Fibroblast of gingiva (primary cell): ENCODE measurements at regions not wholly inside any gene's neighbourhood (a gene's known extent, or its start where the extent isn't known, plus 50 kb on each side); places are given as distances from the start of the nearest gene placed in this dataset.
A peak's percentile ranks its signal among the peaks of the same experiment; 100 is the strongest.
"Not testable (repeated sequence)": the region's sequence is repeated elsewhere in the genome, so short reads cannot be mapped to it uniquely, and the experiment has no call there.

Experiments used
- DNase-seq: peaks from one replicate; pipeline ENCODE4 v3.0.0-alpha.2; 2011; ENCODE audit warnings: low read depth

- DNase-seq: no peak
These were observed 107.5 kb upstream of the PELI1 start for GRCh38 chr2:64251497-64252250.

- not testable (repeated sequence) for DNase-seq
These were observed 108.2 kb upstream of the PELI1 start for GRCh38 chr2:64252251-64252978.

DNA sequence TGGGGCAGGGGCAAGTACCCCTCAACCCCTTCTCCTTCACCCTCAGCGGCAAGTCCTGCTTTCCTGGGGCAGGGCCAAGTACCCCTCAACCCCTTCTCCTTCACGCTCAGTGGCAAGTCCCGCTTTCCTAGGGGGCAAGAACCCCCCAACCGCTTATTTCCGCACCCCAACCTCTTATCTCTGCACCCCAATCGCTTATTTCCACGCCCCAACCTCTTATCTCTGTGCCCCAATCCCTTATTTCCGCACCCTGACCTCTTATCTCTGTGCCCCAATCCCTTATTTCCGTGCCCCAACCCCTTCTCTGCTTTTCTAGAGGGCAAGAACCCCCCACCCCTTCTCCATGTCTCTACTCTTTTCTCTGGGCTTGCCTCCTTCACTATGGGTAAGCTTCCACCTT is 109.2 kb upstream of the PELI1 start:
- not testable (repeated sequence) for DNase-seq

DNA sequence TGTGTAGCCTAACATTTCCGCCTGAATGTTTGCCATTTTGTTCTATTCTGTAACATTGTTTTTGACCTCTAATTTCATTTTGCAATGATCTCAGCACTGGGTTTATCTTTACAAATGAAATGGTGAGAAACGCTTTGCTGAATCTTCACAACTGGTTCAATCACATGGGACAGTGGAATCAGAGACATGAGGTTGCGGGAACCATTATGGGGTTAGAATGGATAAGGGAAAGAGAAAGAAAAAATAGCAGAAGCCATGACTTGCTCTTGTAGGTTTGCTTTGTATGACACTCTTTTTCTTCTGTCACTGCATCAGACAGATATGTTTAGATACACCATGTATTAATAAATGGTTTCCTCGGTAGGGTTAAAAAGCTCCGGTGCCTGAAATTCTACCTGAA is 114.3 kb upstream of the PELI1 start:
- DNase-seq: no peak

GRCh38 chr2:64259312-64259711 is 115.1 kb upstream of the PELI1 start:
- DNase-seq: peak; percentile 60

DNA sequence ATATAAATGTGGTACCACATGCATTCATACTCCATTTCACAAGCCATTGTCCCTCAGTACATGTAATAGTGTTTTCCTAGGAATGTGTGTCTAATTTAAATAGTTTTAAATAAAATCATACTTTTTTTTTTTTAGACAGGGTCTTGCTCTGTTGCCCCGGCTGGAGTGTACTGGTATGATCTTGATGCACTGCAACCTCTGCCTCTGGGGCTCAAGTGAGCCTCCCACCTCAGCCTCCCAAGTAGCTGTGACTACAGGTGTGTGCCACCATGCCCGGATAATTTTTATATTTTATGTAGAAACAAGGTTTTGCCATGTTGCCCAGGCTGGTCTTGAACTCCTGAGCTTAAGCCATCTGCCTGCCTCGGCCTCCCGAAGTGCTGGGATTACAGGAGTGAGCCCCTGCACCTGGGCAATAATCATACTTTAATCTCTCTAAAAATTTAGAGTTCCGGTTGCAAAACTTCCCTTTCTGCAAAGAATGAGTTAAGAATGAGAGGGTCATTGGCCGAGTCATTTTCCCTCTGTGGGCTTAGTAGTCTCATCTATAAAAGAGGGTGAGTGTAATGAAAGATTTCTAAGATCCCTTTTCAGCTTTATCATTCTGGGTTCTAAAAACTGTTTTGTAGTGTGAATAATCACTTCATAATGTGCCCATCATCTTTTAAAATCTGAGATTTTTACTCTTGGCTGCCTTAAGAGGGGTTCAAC is 116.0 kb upstream of the PELI1 start:
- DNase-seq: no peak

GRCh38 chr2:64260817-64261216 is 116.6 kb upstream of the PELI1 start:
- DNase-seq: no peak

- DNase-seq: no peak
These were observed 117.9 kb upstream of the PELI1 start for GRCh38 chr2:64262071-64262470.

DNA sequence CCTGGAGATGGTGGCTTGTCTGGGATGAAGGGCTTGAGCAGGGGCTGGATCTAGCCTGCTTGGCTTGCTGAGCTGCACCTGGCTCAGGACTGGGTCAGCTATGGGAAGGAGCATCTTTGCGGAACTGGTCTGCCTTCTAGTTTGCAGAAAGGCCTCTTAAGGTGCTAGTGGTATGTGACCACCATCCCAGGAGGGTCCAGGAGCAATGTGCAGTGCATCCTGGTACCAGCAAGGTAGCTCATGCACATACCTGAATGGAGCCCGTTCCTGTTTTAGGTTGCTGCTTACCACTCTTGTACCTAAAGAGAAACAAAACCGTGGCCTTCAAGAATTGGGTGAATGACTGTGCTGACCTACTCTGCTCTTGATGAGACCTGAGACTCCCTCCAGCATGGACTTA is 118.6 kb upstream of the PELI1 start:
- no peak for DNase-seq

DNA sequence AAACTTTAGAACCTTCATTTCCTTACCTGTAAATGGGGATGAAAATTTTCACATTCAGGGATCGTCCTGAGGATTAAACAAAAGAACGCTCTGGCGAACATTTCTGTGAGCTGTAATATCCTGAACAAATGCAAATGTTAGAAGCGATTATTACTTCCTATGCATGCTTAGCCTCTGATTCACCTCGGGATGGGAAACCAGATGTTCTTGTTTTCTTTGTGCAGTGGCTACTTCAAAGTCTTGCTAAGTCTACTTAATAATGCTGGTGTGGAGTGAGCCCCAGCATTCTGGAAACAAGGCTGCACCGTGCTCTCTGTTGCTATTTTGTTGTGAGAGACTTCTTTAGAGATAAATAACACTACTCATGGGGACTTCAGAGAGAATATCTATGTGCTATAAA is 119.1 kb upstream of the PELI1 start:
- peak; percentile 74 for DNase-seq

DNA sequence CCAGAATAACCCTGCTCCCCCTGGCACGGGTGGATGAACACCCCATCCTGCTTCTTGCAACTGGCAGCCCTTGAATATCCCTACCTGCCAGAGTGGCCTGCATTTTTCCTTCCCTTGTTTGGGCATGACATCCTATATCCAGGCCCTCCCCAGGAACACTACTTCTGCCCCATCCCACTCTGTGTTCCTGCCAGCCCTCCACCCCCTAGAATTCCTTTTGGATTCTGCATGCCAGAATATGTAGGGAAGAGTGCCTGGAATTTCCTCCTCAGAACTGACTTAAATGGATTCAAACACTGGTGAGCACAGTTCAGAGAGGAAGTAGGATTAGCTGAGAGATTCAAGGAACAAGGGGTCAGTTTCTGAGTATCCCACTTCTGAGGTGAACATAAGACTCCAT is 123.5 kb upstream of the PELI1 start:
- DNase-seq: no peak

DNA sequence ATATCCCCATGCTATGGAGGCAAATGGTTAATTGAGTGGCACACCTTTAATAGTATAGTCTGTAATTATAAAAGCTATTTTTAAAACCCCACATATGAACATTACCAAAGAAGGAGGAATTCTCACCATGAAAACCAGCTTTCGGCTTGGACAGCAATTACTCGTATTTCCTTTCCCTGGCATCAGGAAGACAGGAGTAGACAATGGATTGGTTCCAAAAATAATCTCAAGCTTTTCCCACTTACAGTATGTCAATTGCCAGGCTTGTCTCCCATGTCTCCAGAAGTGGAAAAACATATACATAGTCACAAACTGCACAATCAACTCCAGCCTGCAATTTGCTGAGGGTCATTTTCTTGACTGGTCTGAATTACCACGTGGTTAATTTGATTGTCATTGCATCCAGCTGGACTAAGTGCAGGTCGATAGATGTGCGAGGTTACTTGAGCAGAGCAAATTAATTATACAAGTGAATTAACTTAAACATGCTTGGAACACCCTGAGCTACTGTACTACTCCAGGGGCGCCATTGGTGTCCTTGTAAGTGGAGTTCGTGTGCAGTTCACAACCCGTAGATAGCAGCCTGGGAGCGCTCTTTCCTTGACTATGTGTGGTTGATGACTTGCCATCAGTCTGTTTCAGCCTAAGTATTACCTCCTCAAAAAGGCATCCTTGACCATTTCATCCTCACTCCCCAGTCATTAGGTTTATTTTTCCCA is 124.3 kb upstream of the PELI1 start:
- peak; percentile 12 for DNase-seq

GRCh38 chr2:64273524-64274398 is 129.5 kb upstream of the PELI1 start:
- peak; percentile 74 for DNase-seq

GRCh38 chr2:64274399-64275173 is 130.4 kb upstream of the PELI1 start:
- no peak for DNase-seq

DNA sequence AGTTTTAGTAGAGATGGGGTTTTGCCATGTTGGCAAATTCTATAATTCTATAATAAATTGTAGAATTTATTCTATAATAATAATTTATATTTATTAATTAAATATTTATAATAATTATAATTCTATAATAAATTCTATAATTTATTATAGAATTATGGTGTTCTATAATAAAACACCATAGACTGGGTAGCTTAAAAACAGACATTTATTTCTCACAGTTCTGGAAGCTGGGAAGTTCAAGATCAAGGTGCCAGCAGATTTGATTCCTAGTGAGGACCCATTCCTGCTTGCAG is 130.9 kb upstream of the PELI1 start:
- no peak for DNase-seq

- DNase-seq: no peak
These were observed 132.3 kb upstream of the PELI1 start for GRCh38 chr2:64276417-64277095.

- DNase-seq: no peak
These were observed 133.1 kb upstream of the PELI1 start for GRCh38 chr2:64277101-64277849.

- not testable (repeated sequence) for DNase-seq
These were observed 136.6 kb upstream of the PELI1 start for GRCh38 chr2:64280812-64281211.

- DNase-seq: no peak
These were observed 138.9 kb upstream of the PELI1 start for GRCh38 chr2:64283006-64283570.
